ENCODE measurements at regions not wholly inside any gene's neighbourhood (a gene's known extent, or its start where the extent isn't known, plus 50 kb on each side); places are given as distances from the start of the nearest gene placed in this dataset.

- H3K4me3 ChIP-seq (ENCODE audit: low read length), result no peak overlapping the region
These were observed 77.6 kb upstream of the PCDH18 start for GRCh38 chr4:137609718-137610430.

GRCh38 chr4:137608085-137608484, 75.8 kb upstream of the PCDH18 start:
- H3K36me3 ChIP-seq (ENCODE audit: control insufficient read depth, low read depth, low read length), result no peaks in the 10 kb centered on the region
- H3K4me3 ChIP-seq (ENCODE audit: low read length), result no peak overlapping the region
- H3K9ac ChIP-seq (ENCODE audit: low read length), result no peak overlapping the region
- no peaks in the 10 kb centered on the region for H3K27me3 ChIP-seq (ENCODE audit: control insufficient read depth, insufficient read depth, low read length)
- no peak overlapping the region for H3K27ac ChIP-seq (ENCODE audit: low read length)
- H3K9me3 ChIP-seq (ENCODE audit: control insufficient read depth, low read depth, low read length), result no peaks in the 10 kb centered on the region
- H3K4me1 ChIP-seq (ENCODE audit: control insufficient read depth, low read depth, low read length), result peaks cover 11% of the 10 kb centered on the region

More at GRCh38 chr4:137609718-137610430, 77.6 kb upstream of the PCDH18 start:
- no peaks in the 10 kb centered on the region for H3K36me3 ChIP-seq (ENCODE audit: control insufficient read depth, low read depth, low read length)
- no peaks in the 10 kb centered on the region for H3K27me3 ChIP-seq (ENCODE audit: control insufficient read depth, insufficient read depth, low read length)
- H3K4me1 ChIP-seq (ENCODE audit: control insufficient read depth, low read depth, low read length), result peaks cover 7% of the 10 kb centered on the region
- H3K9me3 ChIP-seq (ENCODE audit: control insufficient read depth, low read depth, low read length), result no peaks in the 10 kb centered on the region
- H3K27ac ChIP-seq (ENCODE audit: low read length), result no peak overlapping the region
- no peak overlapping the region for H3K9ac ChIP-seq (ENCODE audit: low read length)

GRCh38 chr4:137602436-137602835, 70.1 kb upstream of the PCDH18 start:
- no peak overlapping the region for H3K4me3 ChIP-seq (ENCODE audit: low read length)

GRCh38 chr4:137601934-137602333, 69.6 kb upstream of the PCDH18 start:
- peaks cover 4% of the 10 kb centered on the region for H3K4me1 ChIP-seq (ENCODE audit: control insufficient read depth, low read depth, low read length)
- H3K36me3 ChIP-seq (ENCODE audit: control insufficient read depth, low read depth, low read length), result no peaks in the 10 kb centered on the region
- H3K9ac ChIP-seq (ENCODE audit: low read length), result no peak overlapping the region
- no peak overlapping the region for H3K4me3 ChIP-seq (ENCODE audit: low read length)
- H3K9me3 ChIP-seq (ENCODE audit: control insufficient read depth, low read depth, low read length), result no peaks in the 10 kb centered on the region
- no peak overlapping the region for H3K27ac ChIP-seq (ENCODE audit: low read length)
- H3K27me3 ChIP-seq (ENCODE audit: control insufficient read depth, insufficient read depth, low read length), result no peaks in the 10 kb centered on the region

More at GRCh38 chr4:137602436-137602835, 70.1 kb upstream of the PCDH18 start:
- no peaks in the 10 kb centered on the region for H3K27me3 ChIP-seq (ENCODE audit: control insufficient read depth, insufficient read depth, low read length)
- H3K36me3 ChIP-seq (ENCODE audit: control insufficient read depth, low read depth, low read length), result no peaks in the 10 kb centered on the region
- no peaks in the 10 kb centered on the region for H3K9me3 ChIP-seq (ENCODE audit: control insufficient read depth, low read depth, low read length)
- peaks cover 4% of the 10 kb centered on the region for H3K4me1 ChIP-seq (ENCODE audit: control insufficient read depth, low read depth, low read length)
- H3K9ac ChIP-seq (ENCODE audit: low read length), result no peak overlapping the region
- H3K27ac ChIP-seq (ENCODE audit: low read length), result no peak overlapping the region

- no peak overlapping the region for H3K4me3 ChIP-seq (ENCODE audit: low read length)
- H3K9ac ChIP-seq (ENCODE audit: low read length), result no peak overlapping the region
- H3K36me3 ChIP-seq (ENCODE audit: control insufficient read depth, low read depth, low read length), result no peaks in the 10 kb centered on the region
- no peaks in the 10 kb centered on the region for H3K9me3 ChIP-seq (ENCODE audit: control insufficient read depth, low read depth, low read length)
- H3K27me3 ChIP-seq (ENCODE audit: control insufficient read depth, insufficient read depth, low read length), result no peaks in the 10 kb centered on the region
- H3K4me1 ChIP-seq (ENCODE audit: control insufficient read depth, low read depth, low read length), result peaks cover 4% of the 10 kb centered on the region
- H3K27ac ChIP-seq (ENCODE audit: low read length), result no peak overlapping the region
These were observed 67.4 kb upstream of the PCDH18 start for GRCh38 chr4:137599734-137600133.

- Histone ChIP-seq H3K9ac (ENCODE audit: low read length) (no peak overlapping the region), H3K4me1 (ENCODE audit: control insufficient read depth, low read depth, low read length) (no peaks in the 10 kb centered on the region), H3K36me3 (ENCODE audit: control insufficient read depth, low read depth, low read length) (no peaks in the 10 kb centered on the region), H3K4me3 (ENCODE audit: low read length) (no peak overlapping the region), H3K27ac (ENCODE audit: low read length) (no peak overlapping the region), H3K9me3 (ENCODE audit: control insufficient read depth, low read depth, low read length) (no peaks in the 10 kb centered on the region), H3K27me3 (ENCODE audit: control insufficient read depth, insufficient read depth, low read length) (no peaks in the 10 kb centered on the region)
These were observed 65.6 kb upstream of the PCDH18 start for GRCh38 chr4:137597752-137598430.

- Histone ChIP-seq H3K27me3 (ENCODE audit: control insufficient read depth, insufficient read depth, low read length) (no peaks in the 10 kb centered on the region), H3K9me3 (ENCODE audit: control insufficient read depth, low read depth, low read length) (no peaks in the 10 kb centered on the region), H3K9ac (ENCODE audit: low read length) (no peak overlapping the region), H3K4me1 (ENCODE audit: control insufficient read depth, low read depth, low read length) (peaks cover 7% of the 10 kb centered on the region), H3K36me3 (ENCODE audit: control insufficient read depth, low read depth, low read length) (no peaks in the 10 kb centered on the region), H3K27ac (ENCODE audit: low read length) (no peak overlapping the region), H3K4me3 (ENCODE audit: low read length) (no peak overlapping the region)
These were observed 55.5 kb upstream of the PCDH18 start for GRCh38 chr4:137587796-137588195.

- H3K9ac ChIP-seq (ENCODE audit: low read length), result no peak overlapping the region
- H3K36me3 ChIP-seq (ENCODE audit: control insufficient read depth, low read depth, low read length), result no peaks in the 10 kb centered on the region
- H3K4me3 ChIP-seq (ENCODE audit: low read length), result no peak overlapping the region
- H3K27ac ChIP-seq (ENCODE audit: low read length), result no peak overlapping the region
- peaks cover 7% of the 10 kb centered on the region for H3K4me1 ChIP-seq (ENCODE audit: control insufficient read depth, low read depth, low read length)
- no peaks in the 10 kb centered on the region for H3K9me3 ChIP-seq (ENCODE audit: control insufficient read depth, low read depth, low read length)
- H3K27me3 ChIP-seq (ENCODE audit: control insufficient read depth, insufficient read depth, low read length), result no peaks in the 10 kb centered on the region
These were observed 51.4 kb upstream of the PCDH18 start for GRCh38 chr4:137583671-137584070.
